ENCODE measurements at regions not wholly inside any gene's neighbourhood (a gene's known extent, or its start where the extent isn't known, plus 50 kb on each side); places are given as distances from the start of the nearest gene placed in this dataset.
A peak's percentile ranks its signal among the peaks of the same experiment; 100 is the strongest.

GRCh38 chr6:7050872-7051779 lies 56.6 kb upstream of the RREB1 start:
- FAIRE-seq (no peak), DNase-seq (ENCODE audit: low read depth, low spot score) (peak; percentile 21)
- H3K9me1 ChIP-seq (replicated peaks; ENCODE audit: control insufficient read depth, extremely low read depth, insufficient read depth, low read length) = no peaks in the 10 kb centered on the region
- CTCF ChIA-PET = interaction anchor here (0.7 to 2.6 kb wide), 3 partner anchors 35 to 355 kb away, joined by 3 to 9 read pairs (median 6); no protein-coding TSS in a partner anchor
- peaks cover 9% of the 10 kb centered on the region for H3K4me1 ChIP-seq (ENCODE audit: control insufficient read depth, extremely low read depth, insufficient read depth, low read length)
- dilution Hi-C loops (cut with MboI; ENCODE audit: extremely low pct_ligation_motif_present, low sequenced_read_pairs) = no loop called here
- TF ChIP-seq, protein P1, sequence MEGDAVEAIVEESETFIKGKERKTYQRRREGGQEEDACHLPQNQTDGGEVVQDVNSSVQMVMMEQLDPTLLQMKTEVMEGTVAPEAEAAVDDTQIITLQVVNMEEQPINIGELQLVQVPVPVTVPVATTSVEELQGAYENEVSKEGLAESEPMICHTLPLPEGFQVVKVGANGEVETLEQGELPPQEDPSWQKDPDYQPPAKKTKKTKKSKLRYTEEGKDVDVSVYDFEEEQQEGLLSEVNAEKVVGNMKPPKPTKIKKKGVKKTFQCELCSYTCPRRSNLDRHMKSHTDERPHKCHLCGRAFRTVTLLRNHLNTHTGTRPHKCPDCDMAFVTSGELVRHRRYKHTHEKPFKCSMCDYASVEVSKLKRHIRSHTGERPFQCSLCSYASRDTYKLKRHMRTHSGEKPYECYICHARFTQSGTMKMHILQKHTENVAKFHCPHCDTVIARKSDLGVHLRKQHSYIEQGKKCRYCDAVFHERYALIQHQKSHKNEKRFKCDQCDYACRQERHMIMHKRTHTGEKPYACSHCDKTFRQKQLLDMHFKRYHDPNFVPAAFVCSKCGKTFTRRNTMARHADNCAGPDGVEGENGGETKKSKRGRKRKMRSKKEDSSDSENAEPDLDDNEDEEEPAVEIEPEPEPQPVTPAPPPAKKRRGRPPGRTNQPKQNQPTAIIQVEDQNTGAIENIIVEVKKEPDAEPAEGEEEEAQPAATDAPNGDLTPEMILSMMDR (IDR thresholded peaks at IDR 0.05; ENCODE audit: extremely low read depth in 1 of 2, insufficient read depth in 1 of 2, low read depth in 1 of 2, low read length in 2 of 2) = no peak
- no peak for TF ChIP-seq POLR2AphosphoS5 (IDR thresholded peaks at IDR 0.05; ENCODE audit: insufficient read depth, low read depth, low read length)
- TF ChIP-seq POLR2A (IDR thresholded peaks at IDR 0.05; ENCODE audit: low read depth, low read length) = no peak
- no peak for TF ChIP-seq MYC (IDR thresholded peaks at IDR 0.05; ENCODE audit: low read depth, low read length)
- TF ChIP-seq JUN (IDR thresholded peaks at IDR 0.05; ENCODE audit: borderline replicate concordance, insufficient read depth, insufficient read length, low read depth) = no peak
- no peak for TF ChIP-seq GATA2 (IDR thresholded peaks at IDR 0.05; ENCODE audit: insufficient read depth, insufficient read length, low read depth, low read length)
- no peak for TF ChIP-seq EZH2 (IDR thresholded peaks at IDR 0.05; ENCODE audit: borderline replicate concordance, low read depth, low read length, severe bottlenecking)
- TF ChIP-seq, protein P2, sequence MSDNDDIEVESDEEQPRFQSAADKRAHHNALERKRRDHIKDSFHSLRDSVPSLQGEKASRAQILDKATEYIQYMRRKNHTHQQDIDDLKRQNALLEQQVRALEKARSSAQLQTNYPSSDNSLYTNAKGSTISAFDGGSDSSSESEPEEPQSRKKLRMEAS (IDR thresholded peaks at IDR 0.05; ENCODE audit: insufficient read depth, insufficient read length) = no peak
- peak overlapping the region; percentile 92 for H2AFZ ChIP-seq (ENCODE audit: low read depth, low read length)
- H3K9ac ChIP-seq (replicated peaks; ENCODE audit: extremely low read depth, insufficient read depth, low read length) = peak overlapping the region; percentile 62
- no peaks in the 10 kb centered on the region for H4K20me1 ChIP-seq (replicated peaks; ENCODE audit: control insufficient read depth, extremely low read depth, insufficient read depth, low read length)
- H3K4me3 ChIP-seq (replicated peaks in 1 of 3; ENCODE audit: insufficient read depth in 1 of 3, low read depth in 1 of 3, low read length in 3 of 3) = peak overlapping the region; percentile 48 to 63 (median 62)
- intact Hi-C loops (cut with micrococcal nuclease) = loop anchor here (1.0 to 5.0 kb wide), 3 partner anchors 9 to 364 kb away; partner anchors contain the start of gene RREB1
- no TSS peak for BruUV-seq (replicated peaks)
- H3K36me3 ChIP-seq (ENCODE audit: control insufficient read depth in 2 of 2, extremely low read depth in 1 of 2, insufficient read depth in 2 of 2, low read length in 2 of 2) = no peaks in the 10 kb centered on the region
- no peaks in the 10 kb centered on the region for H3K9me3 ChIP-seq (replicated peaks; ENCODE audit: control insufficient read depth, insufficient read depth, low read length)
- no peak overlapping the region for H3K27ac ChIP-seq (ENCODE audit: insufficient read depth, low read depth, low read length)
- peak overlapping the region; percentile 78 for H3K4me2 ChIP-seq (ENCODE audit: insufficient read depth, low read length)
- no peaks in the 10 kb centered on the region for H3K27me3 ChIP-seq (ENCODE audit: control insufficient read depth in 2 of 2, insufficient read depth in 2 of 2, low read length in 2 of 2)
- no peaks in the 10 kb centered on the region for H3K79me2 ChIP-seq (ENCODE audit: control insufficient read depth, insufficient read depth, low read length)
- POLR2A ChIA-PET = no interaction called here
